WTC11 (cell line): ENCODE measurements at regions not wholly inside any gene's neighbourhood (a gene's known extent, or its start where the extent isn't known, plus 50 kb on each side); places are given as distances from the start of the nearest gene placed in this dataset.

Experiments used
- ATAC-seq: fragments of 200-7000 bp; cut with Tn5 transposase; 2 replicates; pipeline ENCODE4 v1.10.0; 2021; ENCODE audit warnings: mild to moderate bottlenecking, moderate library complexity
- CTCF ChIA-PET: fragments of 300-600 bp; sonication (Branson Sonifier 250); formaldehyde crosslinking; loops from one replicate; lab custom pipeline; 2021; ENCODE audit warnings: antibody characterized with exemption; lab: Charles Lee
- POLR2A ChIA-PET: fragments of 350-600 bp; sonication (Branson Sonifier 250); formaldehyde crosslinking; loops from one replicate; lab custom pipeline; 2021; ENCODE audit warnings: antibody characterized with exemption; lab: Charles Lee
- DNase-seq: peaks from one replicate; pipeline ENCODE4 v3.0.0; 2021; ENCODE audit warnings: low spot score
- H3K27ac Mint-ChIP-seq: 2 replicates; pipeline ENCODE4 v1.8.0; 2021; ENCODE audit warnings: mixed read lengths
- H3K27me3 Mint-ChIP-seq: 2 replicates; pipeline ENCODE4 v1.8.0; 2021; ENCODE audit warnings: low read depth, mild to moderate bottlenecking, moderate library complexity, mixed read lengths
- H3K36me3 Mint-ChIP-seq: 2 replicates; pipeline ENCODE4 v1.8.0; 2021; ENCODE audit warnings: mixed read lengths
- H3K4me1 Mint-ChIP-seq: 2 replicates; pipeline ENCODE4 v1.8.0; 2022; ENCODE audit warnings: mixed read lengths
- H3K4me3 Mint-ChIP-seq: 2 replicates; pipeline ENCODE4 v1.8.0; 2021; ENCODE audit warnings: mild to moderate bottlenecking, moderate library complexity, mixed read lengths
- H3K9me3 Mint-ChIP-seq: 2 replicates; pipeline ENCODE4 v1.8.0; 2021; ENCODE audit warnings: mixed read lengths
- ATF3 ChIP-seq: sonication (generic); formaldehyde crosslinking; conservative IDR thresholded peaks from 2 replicates; pipeline ENCODE4 v1.8.1; 2022; ENCODE audit warnings: mild to moderate bottlenecking, missing genetic modification reagents
- ATF6 ChIP-seq: sonication (generic); formaldehyde crosslinking; IDR thresholded peaks from 2 replicates; pipeline ENCODE4 v1.8.1; 2023; ENCODE audit warnings: mild to moderate bottlenecking, missing genetic modification reagents
- CREB1 ChIP-seq: sonication (generic); formaldehyde crosslinking; IDR thresholded peaks from 2 replicates; pipeline ENCODE4 v1.8.0; 2023; ENCODE audit warnings: mild to moderate bottlenecking, missing genetic modification reagents
- E2F1 ChIP-seq: sonication (generic); formaldehyde crosslinking; IDR thresholded peaks from 2 replicates; pipeline ENCODE4 v1.8.0; 2022; ENCODE audit warnings: mild to moderate bottlenecking, missing genetic modification reagents
- FOXJ3 ChIP-seq: sonication (generic); formaldehyde crosslinking; IDR thresholded peaks from 2 replicates; pipeline ENCODE4 v1.9.0; 2021; ENCODE audit warnings: missing genetic modification reagents, mild to moderate bottlenecking, borderline replicate concordance
- FOXP1 ChIP-seq: sonication (generic); formaldehyde crosslinking; IDR thresholded peaks from 2 replicates; pipeline ENCODE4 v1.8.0; 2022; ENCODE audit warnings: missing genetic modification reagents, mild to moderate bottlenecking, moderate library complexity, borderline replicate concordance
- HMGA2 ChIP-seq: fragments of 250-450 bp; sonication (Bioruptor Pico); IDR thresholded peaks from 2 replicates; pipeline ENCODE4 v1.4.0; 2021; ENCODE audit warnings: mild to moderate bottlenecking, moderate library complexity
- IRF2 ChIP-seq: sonication (generic); formaldehyde crosslinking; IDR thresholded peaks from 2 replicates; pipeline ENCODE4 v1.8.0; 2022; ENCODE audit warnings: low read depth, missing genetic modification reagents, borderline replicate concordance
- MXD4 ChIP-seq: fragments of 250-450 bp; sonication (Bioruptor Pico); IDR thresholded peaks from 2 replicates; pipeline ENCODE4 v1.8.0; 2021; ENCODE audit warnings: mild to moderate bottlenecking, moderate library complexity, borderline replicate concordance
- MYBL2 ChIP-seq: sonication (generic); formaldehyde crosslinking; IDR thresholded peaks from 2 replicates; pipeline ENCODE4 v1.8.1; 2023; ENCODE audit warnings: mild to moderate bottlenecking, moderate library complexity, missing genetic modification reagents
- NFATC4 ChIP-seq: fragments of 250-450 bp; sonication (Bioruptor Pico); IDR thresholded peaks from 2 replicates; pipeline ENCODE4 v1.9.0; 2021; ENCODE audit warnings: mild to moderate bottlenecking
- NFE2L1 ChIP-seq: sonication (generic); formaldehyde crosslinking; IDR thresholded peaks from 2 replicates; pipeline ENCODE4 v1.8.1; 2023; ENCODE audit warnings: missing genetic modification reagents
- NR2C2 ChIP-seq: sonication (generic); formaldehyde crosslinking; IDR thresholded peaks from 2 replicates; pipeline ENCODE4 v1.8.0; 2022; ENCODE audit warnings: mild to moderate bottlenecking, missing genetic modification reagents
- PRDM15 ChIP-seq: sonication (generic); formaldehyde crosslinking; IDR thresholded peaks from 2 replicates; pipeline ENCODE4 v1.8.0; 2022; ENCODE audit warnings: missing genetic modification reagents
- PRRX2 ChIP-seq: fragments of 250-450 bp; sonication (Bioruptor Pico); IDR thresholded peaks from 2 replicates; pipeline ENCODE4 v1.8.0; 2021; ENCODE audit warnings: mild to moderate bottlenecking
- RORB ChIP-seq: fragments of 250-450 bp; sonication (Bioruptor Pico); IDR thresholded peaks from 2 replicates; pipeline ENCODE4 v1.9.0; 2021; ENCODE audit warnings: mild to moderate bottlenecking
- TCF7 ChIP-seq: sonication (generic); formaldehyde crosslinking; IDR thresholded peaks from 2 replicates; pipeline ENCODE4 v1.8.0; 2022; ENCODE audit warnings: mild to moderate bottlenecking, low read depth, missing genetic modification reagents, moderate library complexity
- ZBTB21 ChIP-seq: sonication (generic); formaldehyde crosslinking; IDR thresholded peaks from 2 replicates; pipeline ENCODE4 v1.8.1; 2023; ENCODE audit warnings: mild to moderate bottlenecking, missing genetic modification reagents, borderline replicate concordance
- ZNF396 ChIP-seq: fragments of 250-450 bp; sonication (Bioruptor Pico); IDR thresholded peaks from 2 replicates; pipeline ENCODE4 v1.8.0; 2021; ENCODE audit warnings: mild to moderate bottlenecking, moderate library complexity, borderline replicate concordance
- TF ChIP-seq, protein P1 (sequence below): sonication (generic); formaldehyde crosslinking; conservative IDR thresholded peaks from 2 replicates; pipeline ENCODE4 v1.8.1; 2023; ENCODE audit warnings: mild to moderate bottlenecking, low read depth, missing genetic modification reagents, moderate library complexity
- TF ChIP-seq, protein P2 (sequence below): fragments of 200-600 bp; IDR thresholded peaks from 2 replicates; pipeline ENCODE4 v1.8.0; 2022; ENCODE audit warnings: antibody characterized with exemption
- TF ChIP-seq, protein P3 (sequence below): sonication (generic); formaldehyde crosslinking; IDR thresholded peaks from 2 replicates; pipeline ENCODE4 v1.8.1; 2023; ENCODE audit warnings: mild to moderate bottlenecking, missing genetic modification reagents, moderate library complexity

DNA sequence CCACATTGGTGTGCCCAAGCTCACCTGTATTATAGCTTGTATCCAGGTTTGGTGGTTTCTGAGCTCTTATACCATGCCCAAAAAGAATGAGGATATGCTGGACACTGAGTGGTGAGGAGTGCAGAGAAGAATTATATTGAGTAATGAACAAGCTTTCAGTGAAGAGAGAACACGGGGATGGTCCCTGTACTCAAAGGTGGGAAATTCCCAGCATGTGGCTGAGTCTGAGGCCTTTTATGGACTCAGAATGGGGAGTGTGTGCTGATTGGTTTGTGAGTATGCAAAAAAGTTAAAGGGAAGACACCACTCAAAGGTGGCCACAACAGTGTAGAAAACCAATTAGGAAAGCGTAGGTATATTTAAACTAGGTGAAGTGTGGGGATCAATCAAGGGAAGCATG lies 191.2 kb upstream of the SLITRK6 start:
- ATAC-seq, result peak; percentile 30; the same call in 1 of the 2 replicates
- H3K4me1 Mint-ChIP-seq, result no peaks in the 10 kb centered on the region
- TF ChIP-seq NFE2L1 (CRISPR knock-in tag), result no peak
- no peaks in the 10 kb centered on the region for H3K36me3 Mint-ChIP-seq
- no peak overlapping the region for H3K27ac Mint-ChIP-seq
- no peaks in the 10 kb centered on the region for H3K27me3 Mint-ChIP-seq
- no peaks in the 10 kb centered on the region for H3K9me3 Mint-ChIP-seq
- POLR2A ChIA-PET, result interaction anchor here (0.7 kb wide), 1 partner anchor 797 kb away, joined by 5 read pairs; no protein-coding TSS in a partner anchor
- CTCF ChIA-PET, result no interaction called here
- H3K4me3 Mint-ChIP-seq, result no peak overlapping the region
- DNase-seq, result no peak

GRCh38 chr13:85985797-85986196 lies 186.6 kb upstream of the SLITRK6 start:
- no peak for TF ChIP-seq HMGA2 (CRISPR knock-in tag)
- TF ChIP-seq, protein P1, sequence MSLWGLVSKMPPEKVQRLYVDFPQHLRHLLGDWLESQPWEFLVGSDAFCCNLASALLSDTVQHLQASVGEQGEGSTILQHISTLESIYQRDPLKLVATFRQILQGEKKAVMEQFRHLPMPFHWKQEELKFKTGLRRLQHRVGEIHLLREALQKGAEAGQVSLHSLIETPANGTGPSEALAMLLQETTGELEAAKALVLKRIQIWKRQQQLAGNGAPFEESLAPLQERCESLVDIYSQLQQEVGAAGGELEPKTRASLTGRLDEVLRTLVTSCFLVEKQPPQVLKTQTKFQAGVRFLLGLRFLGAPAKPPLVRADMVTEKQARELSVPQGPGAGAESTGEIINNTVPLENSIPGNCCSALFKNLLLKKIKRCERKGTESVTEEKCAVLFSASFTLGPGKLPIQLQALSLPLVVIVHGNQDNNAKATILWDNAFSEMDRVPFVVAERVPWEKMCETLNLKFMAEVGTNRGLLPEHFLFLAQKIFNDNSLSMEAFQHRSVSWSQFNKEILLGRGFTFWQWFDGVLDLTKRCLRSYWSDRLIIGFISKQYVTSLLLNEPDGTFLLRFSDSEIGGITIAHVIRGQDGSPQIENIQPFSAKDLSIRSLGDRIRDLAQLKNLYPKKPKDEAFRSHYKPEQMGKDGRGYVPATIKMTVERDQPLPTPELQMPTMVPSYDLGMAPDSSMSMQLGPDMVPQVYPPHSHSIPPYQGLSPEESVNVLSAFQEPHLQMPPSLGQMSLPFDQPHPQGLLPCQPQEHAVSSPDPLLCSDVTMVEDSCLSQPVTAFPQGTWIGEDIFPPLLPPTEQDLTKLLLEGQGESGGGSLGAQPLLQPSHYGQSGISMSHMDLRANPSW, result no peak
- no peak for TF ChIP-seq MYBL2
- no peak for TF ChIP-seq E2F1
- no peak for TF ChIP-seq ATF3
- no peak for TF ChIP-seq IRF2 (CRISPR knock-in tag)
- TF ChIP-seq NR2C2, result no peak
- no peak for TF ChIP-seq RORB
- TF ChIP-seq CREB1 (CRISPR knock-in tag), result no peak
- TF ChIP-seq FOXP1 (CRISPR knock-in tag), result no peak
- TF ChIP-seq, all 79 proteins: peak for 0
- ChIA-PET POLR2A (no interaction called here), CTCF (no interaction called here)
- no peaks in the 10 kb centered on the region for H3K27me3 Mint-ChIP-seq
- ATAC-seq (no peak), DNase-seq (no peak)
- H3K36me3 Mint-ChIP-seq, result no peaks in the 10 kb centered on the region
- no peaks in the 10 kb centered on the region for H3K4me1 Mint-ChIP-seq
- no peak overlapping the region for H3K4me3 Mint-ChIP-seq
- H3K27ac Mint-ChIP-seq, result no peak overlapping the region
- H3K9me3 Mint-ChIP-seq, result peaks cover 6% of the 10 kb centered on the region

DNA sequence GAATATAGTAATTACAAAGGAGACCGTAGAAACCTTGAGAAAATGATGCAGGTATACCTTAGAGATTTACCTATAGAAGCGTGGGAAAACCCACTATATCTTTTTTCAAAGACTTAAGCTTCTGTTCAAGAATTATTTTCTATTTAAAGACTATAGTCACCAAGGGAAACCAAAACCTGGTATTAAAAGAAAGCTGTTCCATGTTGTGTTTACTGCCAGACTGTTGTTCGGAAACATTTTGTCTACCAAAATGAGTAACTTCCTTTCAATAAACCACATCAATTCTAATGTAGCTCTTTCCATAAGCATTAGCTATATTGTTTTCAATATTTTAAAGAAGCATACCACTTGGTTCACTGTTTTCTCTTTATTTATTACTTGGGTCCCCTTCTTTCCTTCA lies 182.9 kb upstream of the SLITRK6 start:
- Mint-ChIP-seq H3K36me3 (no peaks in the 10 kb centered on the region), H3K4me3 (no peak overlapping the region), H3K4me1 (no peaks in the 10 kb centered on the region), H3K27ac (no peak overlapping the region), H3K27me3 (no peaks in the 10 kb centered on the region), H3K9me3 (peaks cover 6% of the 10 kb centered on the region)
- POLR2A ChIA-PET, result no interaction called here
- no peak for ATAC-seq
- no peak for DNase-seq
- CTCF ChIA-PET, result no interaction called here
- TF ChIP-seq, protein P2, sequence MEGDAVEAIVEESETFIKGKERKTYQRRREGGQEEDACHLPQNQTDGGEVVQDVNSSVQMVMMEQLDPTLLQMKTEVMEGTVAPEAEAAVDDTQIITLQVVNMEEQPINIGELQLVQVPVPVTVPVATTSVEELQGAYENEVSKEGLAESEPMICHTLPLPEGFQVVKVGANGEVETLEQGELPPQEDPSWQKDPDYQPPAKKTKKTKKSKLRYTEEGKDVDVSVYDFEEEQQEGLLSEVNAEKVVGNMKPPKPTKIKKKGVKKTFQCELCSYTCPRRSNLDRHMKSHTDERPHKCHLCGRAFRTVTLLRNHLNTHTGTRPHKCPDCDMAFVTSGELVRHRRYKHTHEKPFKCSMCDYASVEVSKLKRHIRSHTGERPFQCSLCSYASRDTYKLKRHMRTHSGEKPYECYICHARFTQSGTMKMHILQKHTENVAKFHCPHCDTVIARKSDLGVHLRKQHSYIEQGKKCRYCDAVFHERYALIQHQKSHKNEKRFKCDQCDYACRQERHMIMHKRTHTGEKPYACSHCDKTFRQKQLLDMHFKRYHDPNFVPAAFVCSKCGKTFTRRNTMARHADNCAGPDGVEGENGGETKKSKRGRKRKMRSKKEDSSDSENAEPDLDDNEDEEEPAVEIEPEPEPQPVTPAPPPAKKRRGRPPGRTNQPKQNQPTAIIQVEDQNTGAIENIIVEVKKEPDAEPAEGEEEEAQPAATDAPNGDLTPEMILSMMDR, result no peak
- TF ChIP-seq, protein P3, sequence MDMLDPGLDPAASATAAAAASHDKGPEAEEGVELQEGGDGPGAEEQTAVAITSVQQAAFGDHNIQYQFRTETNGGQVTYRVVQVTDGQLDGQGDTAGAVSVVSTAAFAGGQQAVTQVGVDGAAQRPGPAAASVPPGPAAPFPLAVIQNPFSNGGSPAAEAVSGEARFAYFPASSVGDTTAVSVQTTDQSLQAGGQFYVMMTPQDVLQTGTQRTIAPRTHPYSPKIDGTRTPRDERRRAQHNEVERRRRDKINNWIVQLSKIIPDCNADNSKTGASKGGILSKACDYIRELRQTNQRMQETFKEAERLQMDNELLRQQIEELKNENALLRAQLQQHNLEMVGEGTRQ (CRISPR knock-in tag), result no peak
- no peak for TF ChIP-seq PRDM15
- no peak for TF ChIP-seq MXD4 (CRISPR knock-in tag)
- no peak for TF ChIP-seq FOXJ3 (CRISPR knock-in tag)
- no peak for TF ChIP-seq TCF7 (CRISPR knock-in tag)
- TF ChIP-seq ZBTB21 (CRISPR knock-in tag), result no peak
- no peak for TF ChIP-seq NFATC4 (CRISPR knock-in tag)
- TF ChIP-seq PRRX2 (CRISPR knock-in tag), result no peak
- TF ChIP-seq ATF6 (CRISPR knock-in tag), result no peak
- no peak for TF ChIP-seq ZNF396
